ENCODE measurements at regions not wholly inside any gene's neighbourhood (a gene's known extent, or its start where the extent isn't known, plus 50 kb on each side); places are given as distances from the start of the nearest gene placed in this dataset.
A peak's percentile ranks its signal among the peaks of the same experiment; 100 is the strongest.

- Histone ChIP-seq H3K4me2 (ENCODE audit: extremely low read depth, insufficient read depth, low read length) (no peak overlapping the region), H3K79me2 (ENCODE audit: control insufficient read depth, insufficient read depth, low read length) (no peaks in the 10 kb centered on the region), H2AFZ (ENCODE audit: low read length) (no peak overlapping the region), H3K9me3 (ENCODE audit: control insufficient read depth, insufficient read depth, low read depth, low read length) (no peaks in the 10 kb centered on the region), H3K27ac (ENCODE audit: insufficient read depth, low read length) (no peak overlapping the region), H3K27me3 (ENCODE audit: control insufficient read depth, insufficient read depth, low read length) (no peaks in the 10 kb centered on the region), H3K4me1 (ENCODE audit: control insufficient read depth, extremely low read depth, insufficient read depth, low read length) (no peaks in the 10 kb centered on the region), H4K20me1 (ENCODE audit: control insufficient read depth, extremely low read depth, insufficient read depth, low read length) (no peaks in the 10 kb centered on the region), H3K9ac (ENCODE audit: insufficient read depth, low read length) (no peak overlapping the region), H3K36me3 (ENCODE audit: control insufficient read depth, insufficient read depth, low read length) (no peaks in the 10 kb centered on the region), H3K4me3 (replicated peaks in 1 of 4; ENCODE audit: control extremely low read depth in 1 of 4, insufficient read depth in 1 of 4, low read depth in 3 of 4, low read length in 4 of 4) (no peak overlapping the region)
- TF ChIP-seq CTCF (conservative IDR thresholded peaks at IDR 0.05 in 1 of 2, IDR thresholded peaks at IDR 0.05 in 1 of 2; ENCODE audit: low read depth in 1 of 2, low read length in 2 of 2), result no peak
- peak in 1 of 2 donors; percentile 27 for DNase-seq (ENCODE audit: low read depth in 2 of 2)
These were observed 1317.4 kb upstream of the CDH9 start for GRCh38 chr5:28355831-28356230.

- H3K27ac ChIP-seq (ENCODE audit: insufficient read depth, low read length), result no peak overlapping the region
- no peaks in the 10 kb centered on the region for H3K79me2 ChIP-seq (ENCODE audit: control insufficient read depth, insufficient read depth, low read length)
- no peak overlapping the region for H3K4me2 ChIP-seq (ENCODE audit: extremely low read depth, insufficient read depth, low read length)
- no peaks in the 10 kb centered on the region for H3K4me1 ChIP-seq (ENCODE audit: control insufficient read depth, extremely low read depth, insufficient read depth, low read length)
- no peak overlapping the region for H3K9ac ChIP-seq (ENCODE audit: insufficient read depth, low read length)
- H3K27me3 ChIP-seq (ENCODE audit: control insufficient read depth, insufficient read depth, low read length), result no peaks in the 10 kb centered on the region
- H4K20me1 ChIP-seq (ENCODE audit: control insufficient read depth, extremely low read depth, insufficient read depth, low read length), result no peaks in the 10 kb centered on the region
- H2AFZ ChIP-seq (ENCODE audit: low read length), result no peak overlapping the region
- no peak overlapping the region for H3K4me3 ChIP-seq (replicated peaks in 1 of 4; ENCODE audit: control extremely low read depth in 1 of 4, insufficient read depth in 1 of 4, low read depth in 3 of 4, low read length in 4 of 4)
- no peaks in the 10 kb centered on the region for H3K36me3 ChIP-seq (ENCODE audit: control insufficient read depth, insufficient read depth, low read length)
- H3K9me3 ChIP-seq (ENCODE audit: control insufficient read depth, insufficient read depth, low read depth, low read length), result no peaks in the 10 kb centered on the region
- no peak for DNase-seq (ENCODE audit: low read depth in 2 of 2)
- TF ChIP-seq EZH2 (IDR thresholded peaks at IDR 0.05; ENCODE audit: low read length, missing control alignments) (no peak), CTCF (conservative IDR thresholded peaks at IDR 0.05 in 1 of 2, IDR thresholded peaks at IDR 0.05 in 1 of 2; ENCODE audit: low read depth in 1 of 2, low read length in 2 of 2) (no peak)
These were observed 1308.3 kb upstream of the CDH9 start for GRCh38 chr5:28346696-28347095.

GRCh38 chr5:28344836-28345433 is 1306.5 kb upstream of the CDH9 start:
- peak in 1 of 2 donors; percentile 35 for DNase-seq (ENCODE audit: low read depth in 2 of 2)
- TF ChIP-seq CTCF (conservative IDR thresholded peaks at IDR 0.05 in 1 of 2, IDR thresholded peaks at IDR 0.05 in 1 of 2; ENCODE audit: low read depth in 1 of 2, low read length in 2 of 2), result no peak
- no peak for TF ChIP-seq EZH2 (IDR thresholded peaks at IDR 0.05; ENCODE audit: low read length, missing control alignments)
- Histone ChIP-seq H3K36me3 (ENCODE audit: control insufficient read depth, insufficient read depth, low read length) (no peaks in the 10 kb centered on the region), H3K4me2 (ENCODE audit: extremely low read depth, insufficient read depth, low read length) (no peak overlapping the region), H3K9ac (ENCODE audit: insufficient read depth, low read length) (no peak overlapping the region), H3K27ac (ENCODE audit: insufficient read depth, low read length) (no peak overlapping the region), H3K79me2 (ENCODE audit: control insufficient read depth, insufficient read depth, low read length) (no peaks in the 10 kb centered on the region), H3K27me3 (ENCODE audit: control insufficient read depth, insufficient read depth, low read length) (no peaks in the 10 kb centered on the region), H3K4me3 (replicated peaks in 1 of 4; ENCODE audit: control extremely low read depth in 1 of 4, insufficient read depth in 1 of 4, low read depth in 3 of 4, low read length in 4 of 4) (no peak overlapping the region), H4K20me1 (ENCODE audit: control insufficient read depth, extremely low read depth, insufficient read depth, low read length) (no peaks in the 10 kb centered on the region), H3K4me1 (ENCODE audit: control insufficient read depth, extremely low read depth, insufficient read depth, low read length) (no peaks in the 10 kb centered on the region), H3K9me3 (ENCODE audit: control insufficient read depth, insufficient read depth, low read depth, low read length) (no peaks in the 10 kb centered on the region), H2AFZ (ENCODE audit: low read length) (no peak overlapping the region)

Measured in fibroblast of lung (primary cell).